GM04504 (cell line): ENCODE measurements at regions not wholly inside any gene's neighbourhood (a gene's known extent, or its start where the extent isn't known, plus 50 kb on each side); places are given as distances from the start of the nearest gene placed in this dataset.
"Not testable (repeated sequence)": the region's sequence is repeated elsewhere in the genome, so short reads cannot be mapped to it uniquely, and the experiment has no call there.

Experiments
- DNase-seq: peaks from one replicate; pipeline ENCODE4 v3.0.0-alpha.2; 2012; ENCODE audit warnings: low read depth

GRCh38 chr18:23311351-23312121 lies 141.6 kb upstream of the RIOK3 start:
- peak; percentile 74 for DNase-seq

- no peak for DNase-seq
Measured at GRCh38 chr18:23313379-23313778, 139.7 kb upstream of the RIOK3 start.

- DNase-seq, result no peak
Measured at GRCh38 chr18:23314672-23315071, 138.4 kb upstream of the RIOK3 start.

GRCh38 chr18:23316316-23316715 lies 136.8 kb upstream of the RIOK3 start:
- DNase-seq, result no peak

GRCh38 chr18:23316988-23317387 lies 136.1 kb upstream of the RIOK3 start:
- DNase-seq, result no peak

- no peak for DNase-seq
Measured at GRCh38 chr18:23317975-23318675, 135.0 kb upstream of the RIOK3 start.

- no peak for DNase-seq
Measured at GRCh38 chr18:23320709-23321236, 132.3 kb upstream of the RIOK3 start.

- DNase-seq, result no peak
Measured at GRCh38 chr18:23321996-23322395, 131.1 kb upstream of the RIOK3 start.

GRCh38 chr18:23324056-23324811 lies 128.9 kb upstream of the RIOK3 start:
- no peak for DNase-seq

GRCh38 chr18:23324861-23325260 lies 128.2 kb upstream of the RIOK3 start:
- DNase-seq, result no peak

GRCh38 chr18:23329671-23330070 lies 123.4 kb upstream of the RIOK3 start:
- not testable (repeated sequence) for DNase-seq

- no peak for DNase-seq
Measured at GRCh38 chr18:23330423-23330822, 122.7 kb upstream of the RIOK3 start.

GRCh38 chr18:23331091-23331920 lies 121.8 kb upstream of the RIOK3 start:
- no peak for DNase-seq

- DNase-seq, result no peak
Measured at GRCh38 chr18:23332356-23332755, 120.7 kb upstream of the RIOK3 start.

- DNase-seq, result no peak
Measured at GRCh38 chr18:23333827-23334226, 119.3 kb upstream of the RIOK3 start.

- DNase-seq, result no peak
Measured at GRCh38 chr18:23334569-23334968, 118.5 kb upstream of the RIOK3 start.

GRCh38 chr18:23336101-23336500 lies 117.0 kb upstream of the RIOK3 start:
- no peak for DNase-seq

- no peak for DNase-seq
Measured at GRCh38 chr18:23337599-23338444, 115.3 kb upstream of the RIOK3 start.

GRCh38 chr18:23340661-23341060 lies 112.4 kb upstream of the RIOK3 start:
- DNase-seq, result no peak

- DNase-seq, result no peak
Measured at GRCh38 chr18:23341383-23341782, 111.7 kb upstream of the RIOK3 start.

- no peak for DNase-seq
Measured at GRCh38 chr18:23341983-23342382, 111.1 kb upstream of the RIOK3 start.
